H9 (cell line): ENCODE measurements at regions not wholly inside any gene's neighbourhood (a gene's known extent, or its start where the extent isn't known, plus 50 kb on each side); places are given as distances from the start of the nearest gene placed in this dataset.

ENCODE experiments used
- DNase-seq: peaks from one replicate; pipeline ENCODE4 v3.0.0-alpha.2; 2017
- H2AFZ ChIP-seq: one replicate; pipeline ENCODE4 v1.6.1; 2013; ENCODE audit warnings: mild to moderate bottlenecking, low read length, control low read depth, moderate library complexity
- H2AK5ac ChIP-seq: 2 replicates; pipeline ENCODE4 v1.6.1; 2013; ENCODE audit warnings: low read length, control low read depth, mixed read lengths; ENCODE audit not compliant: insufficient read length
- H2BK120ac ChIP-seq: one replicate; pipeline ENCODE4 v1.6.1; 2013; ENCODE audit warnings: low read depth, mild to moderate bottlenecking, low read length, control low read depth, inconsistent platforms; ENCODE audit not compliant: poor library complexity, severe bottlenecking
- H2BK12ac ChIP-seq: 2 replicates; pipeline ENCODE4 v1.6.1; 2013; ENCODE audit warnings: low read length, control low read depth, mixed read lengths, low read depth; ENCODE audit not compliant: insufficient read length
- H2BK15ac ChIP-seq: 2 replicates; pipeline ENCODE4 v1.6.1; 2013; ENCODE audit warnings: low read depth, low read length, control low read depth
- H2BK20ac ChIP-seq: one replicate; pipeline ENCODE4 v1.6.1; 2013; ENCODE audit warnings: low read depth, mild to moderate bottlenecking, low read length, control low read depth, inconsistent platforms; ENCODE audit not compliant: poor library complexity, severe bottlenecking
- H2BK5ac ChIP-seq: 2 replicates; pipeline ENCODE4 v1.6.1; 2013; ENCODE audit warnings: low read length, control low read depth, mixed read lengths; ENCODE audit not compliant: insufficient read length
- H3K14ac ChIP-seq: 2 replicates; pipeline ENCODE4 v1.6.1; 2013; ENCODE audit warnings: low read length, control low read depth; ENCODE audit not compliant: insufficient read depth
- H3K18ac ChIP-seq: 2 replicates; pipeline ENCODE4 v1.6.1; 2013; ENCODE audit warnings: low read depth, mild to moderate bottlenecking, mixed read lengths, low read length, control low read depth; ENCODE audit not compliant: insufficient read length
- H3K23ac ChIP-seq: 2 replicates; pipeline ENCODE4 v1.6.1; 2013; ENCODE audit warnings: low read length, control low read depth, mixed read lengths, low read depth; ENCODE audit not compliant: insufficient read length
- H3K23me2 ChIP-seq: 2 replicates; pipeline ENCODE4 v1.6.1; 2013; ENCODE audit warnings: low read depth, mild to moderate bottlenecking, mixed read lengths, low read length, control low read depth; ENCODE audit not compliant: insufficient read length, poor library complexity, severe bottlenecking
- H3K27ac ChIP-seq: 2 replicates; pipeline ENCODE4 v1.5.1; 2013; ENCODE audit warnings: low read length, control low read depth, mixed read lengths, low read depth; ENCODE audit not compliant: insufficient read length
- H3K27me3 ChIP-seq: 2 replicates; pipeline ENCODE4 v1.6.1; 2013; ENCODE audit warnings: low read length, control low read depth, inconsistent platforms; ENCODE audit not compliant: insufficient read depth
- H3K4ac ChIP-seq: 2 replicates; pipeline ENCODE4 v1.6.1; 2013; ENCODE audit warnings: low read depth, mild to moderate bottlenecking, control low read depth, inconsistent platforms, low read length, moderate library complexity
- H3K4me1 ChIP-seq: 2 replicates; pipeline ENCODE4 v1.6.1; 2013; ENCODE audit warnings: low read length, control low read depth, inconsistent platforms; ENCODE audit not compliant: insufficient read depth
- H3K4me2 ChIP-seq: 2 replicates; pipeline ENCODE4 v1.6.1; 2013; ENCODE audit warnings: low read length, control low read depth, mixed read lengths; ENCODE audit not compliant: insufficient read length, insufficient read depth
- H3K56ac ChIP-seq: 2 replicates; pipeline ENCODE4 v1.6.1; 2013; ENCODE audit warnings: low read depth, mild to moderate bottlenecking, mixed read lengths, low read length, control low read depth; ENCODE audit not compliant: insufficient read length
- H3K79me1 ChIP-seq: 2 replicates; pipeline ENCODE4 v1.6.1; 2013; ENCODE audit warnings: low read depth, mild to moderate bottlenecking, moderate library complexity, low read length, control low read depth, inconsistent platforms; ENCODE audit not compliant: insufficient read depth, poor library complexity, severe bottlenecking
- H3K79me2 ChIP-seq: 2 replicates; pipeline ENCODE4 v1.6.1; 2013; ENCODE audit warnings: low read length, control low read depth, inconsistent platforms; ENCODE audit not compliant: insufficient read depth
- H3K9ac ChIP-seq: 2 replicates; pipeline ENCODE4 v1.6.1; 2013; ENCODE audit warnings: low read length, control low read depth, mixed read lengths; ENCODE audit not compliant: insufficient read length; ENCODE audit errors: extremely low read depth
- H3K9me3 ChIP-seq: one replicate; pipeline ENCODE4 v1.6.1; 2013; ENCODE audit warnings: low read depth, low read length, inconsistent platforms; ENCODE audit not compliant: control insufficient read depth
- H3T11ph ChIP-seq: one replicate; pipeline ENCODE4 v1.6.1; 2013; ENCODE audit warnings: mild to moderate bottlenecking, low read length, control low read depth, inconsistent platforms
- H4K20me1 ChIP-seq: one replicate; pipeline ENCODE4 v1.6.1; 2013; ENCODE audit not compliant: control insufficient read depth, insufficient read length, insufficient read depth
- H4K5ac ChIP-seq: 2 replicates; pipeline ENCODE4 v1.6.1; 2013; ENCODE audit warnings: low read depth, mild to moderate bottlenecking, mixed read lengths, low read length, control low read depth; ENCODE audit not compliant: insufficient read length
- H4K8ac ChIP-seq: replicated peaks from 2 replicates; pipeline ENCODE4 v1.6.1; 2013; ENCODE audit warnings: low read length, control low read depth, mixed read lengths, low read depth; ENCODE audit not compliant: insufficient read length
- H4K91ac ChIP-seq: 2 replicates; pipeline ENCODE4 v1.6.1; 2013; ENCODE audit warnings: low read depth, mild to moderate bottlenecking, moderate library complexity, mixed read lengths, low read length, control low read depth; ENCODE audit not compliant: insufficient read length
- H3K27ac Mint-ChIP-seq, 3 experiments: 2 replicates in 2 of 3; 3 replicates in 1 of 3; pipeline ENCODE4 v1.8.0; 2020 to 2021; ENCODE audit warnings: mixed read lengths in 3 of 3, mild to moderate bottlenecking in 1 of 3, moderate library complexity in 1 of 3
- H3K27me3 Mint-ChIP-seq: 2 replicates; pipeline ENCODE4 v1.8.0; 2021; ENCODE audit warnings: low read depth, mild to moderate bottlenecking, moderate library complexity, mixed read lengths
- H3K36me3 Mint-ChIP-seq, 3 experiments: 2 replicates in 2 of 3; 3 replicates in 1 of 3; pipeline ENCODE4 v1.8.0; 2020 to 2021; ENCODE audit warnings: low read depth in 3 of 3, mixed read lengths in 3 of 3; ENCODE audit not compliant: insufficient read depth in 1 of 3
- H3K4me1 Mint-ChIP-seq, 2 experiments: 2 replicates each; pipeline ENCODE4 v1.8.0; 2020; ENCODE audit warnings: mixed read lengths in 2 of 2
- H3K4me3 Mint-ChIP-seq, 2 experiments: 2 replicates in 1 of 2; 3 replicates in 1 of 2; pipeline ENCODE4 v1.8.0; 2020 to 2021; ENCODE audit warnings: mild to moderate bottlenecking in 2 of 2, mixed read lengths in 2 of 2, moderate library complexity in 1 of 2
- H3K9me3 Mint-ChIP-seq, 2 experiments: 2 replicates in 1 of 2; 3 replicates in 1 of 2; pipeline ENCODE4 v1.8.0; 2020; ENCODE audit warnings: mild to moderate bottlenecking in 2 of 2, mixed read lengths in 2 of 2, moderate library complexity in 1 of 2
- WGBS: extraction: QIAGEN DNeasy Blood & Tissue Kit; methylation state at CpG from one replicate; pipeline ENCODE4 v1.1.7; 2013; ENCODE audit warnings: missing lambda C conversion rate, low lambda C conversion rate, mixed read lengths; ENCODE audit not compliant: insufficient read length; ENCODE audit errors: extremely low coverage; 5-methylcytosine and 5-hydroxymethylcytosine counted together
- TF ChIP-seq, protein P1 (sequence below): fragments of 200-600 bp; sonication (generic); conservative IDR thresholded peaks from 3 replicates; pipeline ENCODE4 v1.8.0; 2021; ENCODE audit warnings: antibody characterized with exemption, mild to moderate bottlenecking

DNA sequence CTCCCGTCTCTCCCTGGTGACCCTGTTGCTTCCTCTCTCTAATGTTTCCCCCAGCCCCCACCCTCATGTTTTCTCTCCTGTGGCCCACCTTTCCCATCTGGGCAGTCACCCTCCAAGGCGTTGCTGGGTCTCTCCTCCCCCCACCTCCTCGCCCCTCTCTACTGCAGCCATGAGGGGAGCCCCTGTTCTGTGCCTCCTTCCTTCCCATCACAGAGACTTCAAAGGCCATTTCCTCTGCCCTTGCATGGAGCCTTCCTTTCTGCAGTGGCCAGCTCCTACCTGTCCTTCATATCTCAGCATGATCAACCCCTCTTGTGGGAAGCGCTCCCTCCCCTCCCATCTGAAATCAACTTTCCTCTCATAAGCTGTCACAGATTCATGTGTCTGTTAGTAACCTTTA lies 194.0 kb upstream of the PRSS58 start:
- H3K27me3 ChIP-seq: no peaks in the 10 kb centered on the region
- H3K27me3 Mint-ChIP-seq: peaks cover 2% of the 10 kb centered on the region
- no peak overlapping the region for H4K8ac ChIP-seq
- no peak overlapping the region for H2BK12ac ChIP-seq
- no peaks in the 10 kb centered on the region for H3K9me3 Mint-ChIP-seq
- H3K4ac ChIP-seq: no peak overlapping the region
- no peak overlapping the region for H2BK120ac ChIP-seq
- no peak overlapping the region for H3K18ac ChIP-seq
- H3K27ac Mint-ChIP-seq: no peak overlapping the region
- H3K23ac ChIP-seq: no peak overlapping the region
- H2BK15ac ChIP-seq: no peak overlapping the region
- no peaks in the 10 kb centered on the region for H3K23me2 ChIP-seq
- no peaks in the 10 kb centered on the region for H3K9me3 ChIP-seq
- no peak overlapping the region for H4K5ac ChIP-seq
- no CpG with 5 or more reads among the region's 4 CpGs for whole genome bisulfite sequencing
- no peak for DNase-seq
- no peak overlapping the region for H2AK5ac ChIP-seq
- H3K9ac ChIP-seq: no peak overlapping the region
- no peaks in the 10 kb centered on the region for H3K36me3 Mint-ChIP-seq
- H2BK5ac ChIP-seq: no peak overlapping the region
- no peak overlapping the region for H2BK20ac ChIP-seq
- no peak overlapping the region for H3K14ac ChIP-seq
- no peaks in the 10 kb centered on the region for H3K4me1 ChIP-seq
- TF ChIP-seq, protein P1, sequence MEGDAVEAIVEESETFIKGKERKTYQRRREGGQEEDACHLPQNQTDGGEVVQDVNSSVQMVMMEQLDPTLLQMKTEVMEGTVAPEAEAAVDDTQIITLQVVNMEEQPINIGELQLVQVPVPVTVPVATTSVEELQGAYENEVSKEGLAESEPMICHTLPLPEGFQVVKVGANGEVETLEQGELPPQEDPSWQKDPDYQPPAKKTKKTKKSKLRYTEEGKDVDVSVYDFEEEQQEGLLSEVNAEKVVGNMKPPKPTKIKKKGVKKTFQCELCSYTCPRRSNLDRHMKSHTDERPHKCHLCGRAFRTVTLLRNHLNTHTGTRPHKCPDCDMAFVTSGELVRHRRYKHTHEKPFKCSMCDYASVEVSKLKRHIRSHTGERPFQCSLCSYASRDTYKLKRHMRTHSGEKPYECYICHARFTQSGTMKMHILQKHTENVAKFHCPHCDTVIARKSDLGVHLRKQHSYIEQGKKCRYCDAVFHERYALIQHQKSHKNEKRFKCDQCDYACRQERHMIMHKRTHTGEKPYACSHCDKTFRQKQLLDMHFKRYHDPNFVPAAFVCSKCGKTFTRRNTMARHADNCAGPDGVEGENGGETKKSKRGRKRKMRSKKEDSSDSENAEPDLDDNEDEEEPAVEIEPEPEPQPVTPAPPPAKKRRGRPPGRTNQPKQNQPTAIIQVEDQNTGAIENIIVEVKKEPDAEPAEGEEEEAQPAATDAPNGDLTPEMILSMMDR: no peak
- H3T11ph ChIP-seq: no peak overlapping the region
- H3K79me1 ChIP-seq: no peaks in the 10 kb centered on the region
- no peak overlapping the region for H2AFZ ChIP-seq
- H4K91ac ChIP-seq: no peak overlapping the region
- no peaks in the 10 kb centered on the region for H4K20me1 ChIP-seq
- peaks cover 4 to 6% of the 10 kb centered on the region in 2 experiments; a peak in 1 of 4 replicates for H3K4me1 Mint-ChIP-seq
- H3K4me2 ChIP-seq: no peak overlapping the region
- H3K79me2 ChIP-seq: no peaks in the 10 kb centered on the region
- H3K27ac ChIP-seq: no peak overlapping the region
- no peak overlapping the region for H3K4me3 Mint-ChIP-seq
- H3K56ac ChIP-seq: no peak overlapping the region
